Kidney tubule cell (primary cell): ENCODE measurements at regions not wholly inside any gene's neighbourhood (a gene's known extent, or its start where the extent isn't known, plus 50 kb on each side); places are given as distances from the start of the nearest gene placed in this dataset.

Source experiments
- DNase-seq: peaks from one replicate; pipeline ENCODE4 v3.0.0-alpha.2; 2018; ENCODE audit warnings: low spot score

DNA sequence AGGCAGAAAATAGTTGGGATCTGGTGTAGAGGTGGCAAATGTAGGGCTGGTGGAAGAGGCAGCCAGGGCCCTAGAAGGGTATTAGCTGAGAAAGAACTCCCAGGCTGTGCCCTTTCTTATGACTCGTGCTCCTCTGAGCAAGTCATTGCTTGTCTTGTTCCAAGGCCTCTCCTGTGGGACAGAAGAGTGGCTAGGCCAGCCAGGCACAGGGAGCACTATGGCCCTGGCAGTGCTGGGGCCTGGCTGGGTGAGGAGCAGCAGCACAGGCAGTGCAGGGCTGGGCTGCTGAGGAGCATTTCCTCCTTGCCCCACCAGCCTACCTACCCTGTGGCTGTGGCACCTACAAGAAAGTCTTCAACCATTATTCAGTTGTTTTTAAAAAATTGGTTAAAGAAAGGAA is 298.5 kb upstream of the NR3C2 start:
- peak; percentile 44 for DNase-seq

DNA sequence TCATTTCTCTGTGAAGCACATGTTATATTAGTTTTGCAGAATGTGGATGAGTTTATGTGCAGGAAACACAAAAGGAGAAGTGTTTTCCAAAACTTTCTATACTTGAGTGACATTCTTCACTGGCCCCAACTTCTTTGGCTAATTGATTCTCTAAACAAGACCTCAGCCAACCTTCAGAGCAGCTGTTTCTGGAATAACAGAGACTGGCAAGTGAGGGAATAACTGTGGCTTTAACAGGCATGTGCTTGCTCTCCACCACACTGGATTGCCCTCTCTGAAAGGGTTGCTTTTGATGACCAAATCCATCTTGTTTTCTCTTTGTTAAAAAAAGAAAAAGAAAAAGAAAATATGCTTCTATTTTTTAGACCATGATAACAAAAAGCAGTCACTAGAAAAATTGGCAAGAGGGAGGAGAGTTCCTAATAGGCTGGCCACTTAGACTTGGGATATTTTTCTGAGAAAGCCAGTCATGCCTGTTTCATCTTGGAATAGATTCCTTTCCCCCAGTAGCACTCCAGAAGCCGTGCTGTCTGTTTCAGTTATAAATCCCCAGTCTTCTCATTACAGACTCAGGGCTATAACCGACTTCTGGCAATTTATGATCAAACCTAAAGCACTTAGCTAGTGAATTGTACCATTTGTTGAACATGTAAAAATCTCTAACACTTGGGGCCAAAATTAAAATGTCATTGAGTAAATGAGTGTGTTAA is 295.0 kb upstream of the NR3C2 start:
- no peak for DNase-seq

- DNase-seq, result peak; percentile 71
These were observed 293.4 kb upstream of the NR3C2 start for GRCh38 chr4:148735432-148736155.

DNA sequence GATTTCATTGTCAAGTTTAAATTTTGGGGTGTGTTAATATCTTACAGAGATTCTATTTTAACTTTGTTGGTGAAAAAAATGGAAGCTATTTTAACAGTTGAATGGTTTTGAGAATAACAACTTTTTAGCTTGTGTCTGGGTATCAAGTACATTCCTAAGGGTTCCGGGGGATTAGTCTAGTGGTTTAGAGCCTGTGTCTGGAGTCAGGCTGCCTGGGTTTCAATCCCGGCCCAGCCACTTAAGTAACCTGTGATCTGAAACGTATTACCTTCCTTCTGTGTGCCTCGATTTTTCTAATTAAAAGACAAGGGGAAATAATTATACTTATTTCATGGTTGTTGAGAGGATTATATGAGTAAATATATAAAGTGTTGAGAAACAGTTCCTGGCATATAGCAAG is 288.6 kb upstream of the NR3C2 start:
- DNase-seq, result peak; percentile 62

GRCh38 chr4:148730082-148730640 is 287.9 kb upstream of the NR3C2 start:
- no peak for DNase-seq

DNA sequence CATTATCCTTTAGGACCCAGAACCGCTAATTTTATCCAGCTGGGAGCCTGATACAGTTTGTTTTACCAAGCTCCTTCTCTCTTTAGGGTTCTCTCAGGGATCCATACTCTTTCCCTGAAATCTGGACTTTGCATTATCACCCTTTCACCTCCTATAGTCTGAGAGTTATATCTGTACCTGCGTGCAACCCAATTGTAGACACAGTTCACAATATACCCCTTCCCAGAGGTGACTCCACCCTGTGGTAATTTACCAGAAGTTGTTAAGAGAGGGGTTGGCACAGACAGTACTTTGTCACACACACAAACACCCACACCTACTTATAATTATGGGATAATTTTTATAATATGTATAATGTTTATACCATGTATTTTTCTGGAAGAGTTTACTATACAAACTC is 275.8 kb upstream of the NR3C2 start:
- no peak for DNase-seq

DNA sequence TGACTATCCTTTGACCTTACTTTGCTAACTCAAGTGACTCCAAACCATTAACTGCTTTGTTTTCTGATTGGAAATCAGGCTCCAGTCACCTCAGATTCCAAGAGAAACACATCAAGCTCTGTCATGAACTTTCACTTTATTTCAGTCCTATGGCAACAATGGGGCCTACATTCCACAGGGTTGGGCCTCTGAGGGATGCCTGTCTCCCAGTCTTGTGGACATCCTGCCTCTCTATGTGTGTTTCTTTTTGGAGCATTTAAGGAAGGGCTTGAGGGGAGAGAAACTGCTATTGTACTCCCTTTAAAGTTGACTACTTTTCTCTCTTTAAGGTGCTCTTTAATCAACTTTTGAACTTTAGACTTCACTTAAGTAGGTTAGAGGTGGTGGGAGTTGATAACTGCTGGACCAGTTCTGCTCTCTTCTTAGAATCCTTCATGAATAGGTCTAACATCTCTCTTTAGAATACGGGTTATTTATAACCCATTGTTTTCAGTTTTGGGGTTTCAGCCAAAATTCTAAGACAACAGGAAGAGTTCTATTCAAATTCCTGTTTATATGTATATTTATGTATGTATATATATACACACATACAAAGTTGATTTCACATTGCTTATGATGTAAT is 274.3 kb upstream of the NR3C2 start:
- DNase-seq, result peak; percentile 63

DNA sequence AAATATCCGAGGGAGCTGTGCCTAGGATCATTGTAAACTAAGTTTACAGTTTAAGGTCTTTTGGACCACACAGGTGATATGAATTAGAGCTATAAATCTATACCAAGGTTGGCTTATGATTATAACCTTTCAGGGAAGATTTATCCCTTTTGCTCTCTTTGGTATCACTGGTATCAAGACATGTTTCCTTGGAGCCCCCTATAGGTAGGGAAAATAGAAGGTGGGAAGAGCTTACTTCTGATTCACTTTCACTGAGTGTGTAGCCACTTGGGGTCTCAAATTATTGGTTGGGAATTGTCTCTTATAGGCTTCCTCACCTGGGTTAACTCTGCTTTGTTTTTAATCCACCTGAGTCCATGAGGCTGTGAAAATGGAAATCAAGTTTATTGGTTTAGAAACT is 262.1 kb upstream of the NR3C2 start:
- no peak for DNase-seq

GRCh38 chr4:148694702-148695101 is 252.5 kb upstream of the NR3C2 start:
- no peak for DNase-seq

GRCh38 chr4:148693913-148694649 is 251.9 kb upstream of the NR3C2 start:
- DNase-seq, result no peak

DNA sequence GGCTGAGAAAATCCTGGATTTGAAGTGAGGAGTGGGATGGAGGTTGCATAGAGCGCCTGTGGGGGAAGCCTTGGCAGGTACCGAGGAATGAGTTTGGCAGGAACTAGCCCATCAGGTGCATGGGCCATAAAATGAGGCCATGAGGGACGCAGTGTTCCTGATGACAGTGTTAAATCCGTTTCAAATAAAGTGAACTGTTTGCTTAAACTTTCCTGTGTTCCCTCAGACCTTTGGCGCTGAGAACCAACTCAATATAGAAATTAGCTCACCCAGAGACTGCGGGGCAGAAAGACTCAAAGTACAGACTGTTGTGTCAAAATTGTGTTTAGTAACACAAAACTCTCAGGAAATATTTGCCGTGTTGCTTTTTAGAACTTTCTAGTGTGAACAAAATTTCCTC is 250.0 kb upstream of the NR3C2 start:
- DNase-seq, result no peak

DNA sequence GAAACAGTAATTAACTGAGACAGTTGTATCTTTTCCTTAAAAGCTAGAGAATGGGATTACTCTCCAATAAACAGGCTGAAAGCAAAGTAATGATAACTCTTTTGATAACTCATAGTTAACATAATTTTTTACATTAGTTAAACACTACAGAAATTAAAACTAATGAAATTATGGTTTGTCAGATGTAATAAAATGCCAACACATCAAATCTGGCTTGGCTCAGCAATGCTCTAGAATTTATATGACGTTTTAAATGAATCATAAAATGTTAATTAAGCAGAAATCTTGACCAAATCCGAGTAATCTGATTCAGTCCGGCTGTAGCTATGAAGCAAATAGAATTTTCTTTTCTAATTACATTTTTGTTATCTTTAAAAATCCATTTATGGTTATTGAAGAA is 244.2 kb upstream of the NR3C2 start:
- no peak for DNase-seq

DNA sequence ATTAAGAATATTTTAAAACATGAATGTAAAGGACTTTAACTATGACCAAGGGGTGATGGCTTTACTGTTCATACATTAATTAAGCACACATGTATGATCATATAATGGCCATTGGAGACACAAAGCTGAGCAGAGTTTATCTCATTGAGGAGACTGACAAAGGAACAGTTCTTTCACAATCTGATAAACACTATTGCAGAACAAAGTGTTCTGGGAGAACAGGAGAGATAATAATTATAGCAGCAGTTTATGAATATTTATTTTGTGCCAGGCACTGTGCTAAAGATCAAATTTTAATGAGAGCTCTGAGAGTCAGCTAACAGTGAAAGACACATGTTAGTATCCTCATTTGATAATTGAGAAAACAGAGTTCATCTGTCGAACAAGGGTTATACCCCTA is 242.4 kb upstream of the NR3C2 start:
- no peak for DNase-seq

- DNase-seq, result no peak
These were observed 238.7 kb upstream of the NR3C2 start for GRCh38 chr4:148680884-148681283.

DNA sequence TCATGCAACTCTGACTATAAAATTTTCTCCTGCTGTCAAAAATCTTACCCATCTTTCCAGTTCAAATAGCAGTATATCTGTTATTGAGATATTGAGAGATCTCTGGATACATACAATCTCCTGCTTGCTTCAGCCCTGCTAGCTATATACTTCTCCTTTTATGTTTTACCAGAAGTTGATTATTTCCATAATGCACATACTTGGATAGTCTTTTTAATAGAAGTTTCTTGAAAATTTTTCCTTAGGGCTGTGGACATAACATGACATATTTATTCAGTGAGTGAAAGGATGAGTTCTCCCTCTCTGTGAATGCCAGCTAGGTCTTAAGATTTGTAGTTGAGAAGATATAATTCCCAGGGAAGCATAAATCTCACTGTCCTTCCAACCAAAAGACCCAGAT is 234.1 kb upstream of the NR3C2 start:
- no peak for DNase-seq

- no peak for DNase-seq
These were observed 232.7 kb upstream of the NR3C2 start for GRCh38 chr4:148674876-148675275.

DNA sequence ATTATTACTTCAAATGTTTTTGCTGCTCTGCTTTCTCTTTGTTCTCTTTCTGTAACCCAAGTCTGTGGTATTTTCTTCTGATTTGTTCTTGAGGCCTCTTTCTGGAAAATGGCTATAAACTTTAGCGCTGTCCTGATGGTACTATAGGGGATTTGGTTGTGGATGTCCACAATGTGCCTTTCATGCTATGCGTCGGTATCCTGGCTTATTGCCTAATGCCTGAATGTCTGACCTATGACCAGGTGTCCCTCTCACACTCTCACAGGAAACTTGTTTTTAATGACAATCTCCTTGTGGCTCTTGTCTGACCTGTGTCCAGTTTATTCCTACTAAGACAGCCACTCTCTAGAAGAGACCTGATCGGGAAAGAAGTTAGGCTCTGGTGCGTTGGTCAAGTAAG is 222.4 kb upstream of the NR3C2 start:
- no peak for DNase-seq

GRCh38 chr4:148654131-148654530 is 211.9 kb upstream of the NR3C2 start:
- no peak for DNase-seq

DNA sequence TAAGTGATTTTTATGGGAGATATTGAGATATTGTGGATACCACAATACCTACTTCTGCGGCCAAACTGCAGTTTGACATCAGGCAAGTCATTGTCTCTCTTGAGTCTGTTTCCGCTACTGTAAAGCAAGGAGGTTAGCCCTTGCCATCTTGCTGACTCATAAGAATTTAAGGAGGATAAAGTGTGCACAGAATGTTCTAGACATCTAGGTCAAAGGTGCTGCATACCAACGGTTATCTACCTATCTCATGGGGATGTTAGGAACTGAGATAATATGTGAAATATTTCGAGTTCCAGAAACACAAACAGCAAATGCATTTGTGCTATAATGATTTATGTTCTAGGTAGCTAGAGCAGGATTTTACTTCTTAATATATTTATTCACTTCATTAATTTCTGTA is 211.5 kb upstream of the NR3C2 start:
- DNase-seq, result peak; percentile 4

- DNase-seq, result peak; percentile 32
These were observed 209.8 kb upstream of the NR3C2 start for GRCh38 chr4:148651991-148652390.

- DNase-seq, result peak; percentile 22
These were observed 207.6 kb upstream of the NR3C2 start for GRCh38 chr4:148649652-148650331.

- DNase-seq, result no peak
These were observed 201.6 kb upstream of the NR3C2 start for GRCh38 chr4:148643851-148644250.
